NCI-H2196 treated with DMSO at 0.1 percent for 48 hours (cell line): ENCODE measurements at regions not wholly inside any gene's neighbourhood (a gene's known extent, or its start where the extent isn't known, plus 50 kb on each side); places are given as distances from the start of the nearest gene placed in this dataset.

Source experiments
- DNase-seq: peaks from one replicate; lab custom pipeline; 2025; ENCODE audit not compliant: unreplicated experiment; lab: John Stamatoyannopoulos, UW

GRCh38 chr3:59107856-59108815 is 58.3 kb upstream of the CFAP20DC start:
- no peak for DNase-seq

DNA sequence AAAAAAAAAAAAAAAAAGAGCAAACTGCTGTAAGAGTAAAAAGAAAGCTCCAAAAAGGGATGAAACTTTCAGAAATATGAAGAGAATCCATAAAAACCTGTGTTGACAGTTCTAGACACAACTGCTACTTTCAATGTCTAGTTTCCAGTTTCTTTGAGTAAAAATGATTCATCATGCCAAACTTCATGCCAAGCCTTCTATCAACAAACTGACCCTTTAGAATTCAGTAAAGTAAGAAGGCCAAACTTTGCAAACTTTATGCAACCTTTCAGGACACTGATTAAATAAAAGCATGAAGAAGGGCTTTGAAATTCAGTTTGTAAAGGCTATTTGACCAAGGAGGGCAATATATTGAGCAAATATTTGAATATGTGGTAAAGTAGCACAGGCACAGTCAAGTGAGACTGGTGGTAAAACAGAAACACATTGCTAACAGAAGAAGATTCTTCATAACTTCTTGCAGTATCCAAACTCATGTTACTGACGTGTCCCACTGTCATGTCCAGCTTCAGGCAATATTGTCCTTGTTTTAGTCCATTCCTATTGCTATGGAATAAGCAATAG is 56.3 kb upstream of the CFAP20DC start:
- DNase-seq: no peak

DNA sequence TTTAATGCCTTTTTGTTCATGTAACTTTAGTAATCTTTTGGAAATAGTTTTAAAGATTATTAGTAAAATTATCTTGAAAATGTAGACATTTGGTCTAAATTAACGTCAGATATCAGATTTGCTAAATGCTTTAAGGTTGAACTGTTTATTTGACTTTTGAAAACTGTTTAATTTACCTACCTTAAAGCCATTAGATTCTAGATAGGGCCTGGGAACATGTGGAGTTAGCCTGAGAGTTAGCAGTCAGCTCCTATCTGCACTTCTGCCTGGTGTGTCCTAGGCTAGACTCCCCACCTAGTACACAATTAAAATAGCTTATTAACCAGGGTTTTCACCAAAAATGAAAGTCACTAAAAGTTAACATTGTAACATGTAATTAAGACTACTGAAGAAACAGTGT is 53.7 kb upstream of the CFAP20DC start:
- no peak for DNase-seq

DNA sequence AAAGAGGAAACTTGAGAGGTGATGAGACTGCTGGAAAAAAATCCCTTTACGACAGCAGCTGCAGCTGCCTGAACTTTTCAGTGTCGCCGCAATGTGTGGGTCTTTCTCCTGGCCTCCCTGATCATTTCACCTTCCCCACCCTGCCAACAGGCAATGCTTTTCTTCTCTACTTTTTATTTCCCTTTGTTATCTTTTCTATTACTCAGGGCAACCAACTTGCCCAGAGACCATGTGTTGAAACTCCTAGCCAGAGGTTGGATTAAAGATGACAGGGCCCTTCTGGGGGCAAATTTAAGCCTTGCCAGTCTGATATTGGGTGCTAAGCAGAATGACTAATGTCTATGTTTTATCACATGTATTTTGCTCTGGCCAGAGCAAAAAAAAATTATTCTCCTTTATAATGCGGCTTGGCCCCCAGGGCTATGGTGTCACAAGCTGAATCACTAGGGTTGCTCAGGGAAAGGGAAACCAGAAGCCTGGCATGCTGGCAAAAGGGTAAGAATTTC is 51.5 kb upstream of the CFAP20DC start:
- no peak for DNase-seq
